Superior temporal gyrus (tissue), 1 donor: ENCODE measurements at regions not wholly inside any gene's neighbourhood (a gene's known extent, or its start where the extent isn't known, plus 50 kb on each side); places are given as distances from the start of the nearest gene placed in this dataset.
"Not testable (repeated sequence)": the region's sequence is repeated elsewhere in the genome, so short reads cannot be mapped to it uniquely, and the experiment has no call there.

Experiments
- DNase-seq: peaks from one replicate; pipeline ENCODE4 v3.0.0-alpha.2; 2016; ENCODE audit errors: extremely low spot score

- no peak for DNase-seq
Measured at GRCh38 chr9:6160579-6160978, 55.0 kb upstream of the IL33 start.

GRCh38 chr9:6153425-6153824 lies 62.2 kb upstream of the IL33 start:
- no peak for DNase-seq

- no peak for DNase-seq
Measured at GRCh38 chr9:6152788-6153187, 62.8 kb upstream of the IL33 start.

- DNase-seq, result no peak
Measured at GRCh38 chr9:6150483-6150882, 65.1 kb upstream of the IL33 start.

- no peak for DNase-seq
Measured at GRCh38 chr9:6149315-6149714, 66.3 kb upstream of the IL33 start.

- DNase-seq, result no peak
Measured at GRCh38 chr9:6147846-6148245, 67.8 kb upstream of the IL33 start.

- DNase-seq, result no peak
Measured at GRCh38 chr9:6144947-6145346, 70.7 kb upstream of the IL33 start.

- DNase-seq, result no peak
Measured at GRCh38 chr9:6142799-6143454, 72.7 kb upstream of the IL33 start.

- DNase-seq, result not testable (repeated sequence)
Measured at GRCh38 chr9:6135780-6136179, 79.8 kb upstream of the IL33 start.

GRCh38 chr9:6134661-6135180 lies 80.9 kb upstream of the IL33 start:
- no peak for DNase-seq

- no peak for DNase-seq
Measured at GRCh38 chr9:6133346-6134063, 82.1 kb upstream of the IL33 start.

GRCh38 chr9:6132650-6133049 lies 83.0 kb upstream of the IL33 start:
- DNase-seq, result no peak

- DNase-seq, result no peak
Measured at GRCh38 chr9:6128030-6128429, 87.6 kb upstream of the IL33 start.

- no peak for DNase-seq
Measured at GRCh38 chr9:6126377-6126776, 89.2 kb upstream of the IL33 start.

- DNase-seq, result no peak
Measured at GRCh38 chr9:6123416-6123815, 92.2 kb upstream of the IL33 start.

GRCh38 chr9:6121707-6122106 lies 93.9 kb upstream of the IL33 start:
- DNase-seq, result no peak

GRCh38 chr9:6114424-6114823 lies 99.0 kb upstream of the RANBP6 start:
- DNase-seq, result no peak

- DNase-seq, result no peak
Measured at GRCh38 chr9:6113819-6114218, 98.4 kb upstream of the RANBP6 start.

- no peak for DNase-seq
Measured at GRCh38 chr9:6113312-6113711, 97.9 kb upstream of the RANBP6 start.

GRCh38 chr9:6109986-6110385 lies 94.6 kb upstream of the RANBP6 start:
- DNase-seq, result peak; percentile 20

- DNase-seq, result no peak
Measured at GRCh38 chr9:6109571-6109970, 94.1 kb upstream of the RANBP6 start.

GRCh38 chr9:6106711-6107339 lies 91.4 kb upstream of the RANBP6 start:
- DNase-seq, result peak; percentile 77

GRCh38 chr9:6105738-6106137 lies 90.3 kb upstream of the RANBP6 start:
- DNase-seq, result no peak
